ENCODE measurements at regions not wholly inside any gene's neighbourhood (a gene's known extent, or its start where the extent isn't known, plus 50 kb on each side); places are given as distances from the start of the nearest gene placed in this dataset.

GRCh38 chr4:110682311-110682710 is 59.4 kb upstream of the PITX2 start:
- Mint-ChIP-seq H3K9me3 (no peaks in the 10 kb centered on the region), H3K27ac (no peak overlapping the region), H3K4me3 (no peak overlapping the region), H3K27me3 (ENCODE audit: insufficient read depth) (peaks cover 2% of the 10 kb centered on the region; the same call in 1 of the 2 replicates), H3K4me1 (ENCODE audit: low read depth) (peaks cover 31% of the 10 kb centered on the region), H3K36me3 (ENCODE audit: low read depth) (no peaks in the 10 kb centered on the region)
- DNase-seq = no peak
- TF ChIP-seq, protein P1, sequence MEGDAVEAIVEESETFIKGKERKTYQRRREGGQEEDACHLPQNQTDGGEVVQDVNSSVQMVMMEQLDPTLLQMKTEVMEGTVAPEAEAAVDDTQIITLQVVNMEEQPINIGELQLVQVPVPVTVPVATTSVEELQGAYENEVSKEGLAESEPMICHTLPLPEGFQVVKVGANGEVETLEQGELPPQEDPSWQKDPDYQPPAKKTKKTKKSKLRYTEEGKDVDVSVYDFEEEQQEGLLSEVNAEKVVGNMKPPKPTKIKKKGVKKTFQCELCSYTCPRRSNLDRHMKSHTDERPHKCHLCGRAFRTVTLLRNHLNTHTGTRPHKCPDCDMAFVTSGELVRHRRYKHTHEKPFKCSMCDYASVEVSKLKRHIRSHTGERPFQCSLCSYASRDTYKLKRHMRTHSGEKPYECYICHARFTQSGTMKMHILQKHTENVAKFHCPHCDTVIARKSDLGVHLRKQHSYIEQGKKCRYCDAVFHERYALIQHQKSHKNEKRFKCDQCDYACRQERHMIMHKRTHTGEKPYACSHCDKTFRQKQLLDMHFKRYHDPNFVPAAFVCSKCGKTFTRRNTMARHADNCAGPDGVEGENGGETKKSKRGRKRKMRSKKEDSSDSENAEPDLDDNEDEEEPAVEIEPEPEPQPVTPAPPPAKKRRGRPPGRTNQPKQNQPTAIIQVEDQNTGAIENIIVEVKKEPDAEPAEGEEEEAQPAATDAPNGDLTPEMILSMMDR (IDR thresholded peaks at IDR 0.05) = no peak

- Mint-ChIP-seq H3K36me3 (ENCODE audit: low read depth) (no peaks in the 10 kb centered on the region), H3K4me3 (no peak overlapping the region), H3K27me3 (ENCODE audit: insufficient read depth) (no peaks in the 10 kb centered on the region; the same call in 1 of the 2 replicates), H3K4me1 (ENCODE audit: low read depth) (peaks cover 21% of the 10 kb centered on the region), H3K9me3 (no peaks in the 10 kb centered on the region), H3K27ac (no peak overlapping the region)
- TF ChIP-seq, protein P1 (IDR thresholded peaks at IDR 0.05) = no peak
- no peak for DNase-seq
These were observed 60.7 kb upstream of the PITX2 start for GRCh38 chr4:110683601-110684000.

GRCh38 chr4:110702326-110702725 is 79.4 kb upstream of the PITX2 start:
- Mint-ChIP-seq H3K27ac (no peak overlapping the region), H3K36me3 (ENCODE audit: low read depth) (no peaks in the 10 kb centered on the region), H3K9me3 (no peaks in the 10 kb centered on the region), H3K4me1 (ENCODE audit: low read depth) (no peaks in the 10 kb centered on the region), H3K4me3 (no peak overlapping the region), H3K27me3 (ENCODE audit: insufficient read depth) (peaks cover 5% of the 10 kb centered on the region; the same call in 1 of the 2 replicates)
- DNase-seq = no peak
- TF ChIP-seq, protein P1 (IDR thresholded peaks at IDR 0.05) = no peak

DNA sequence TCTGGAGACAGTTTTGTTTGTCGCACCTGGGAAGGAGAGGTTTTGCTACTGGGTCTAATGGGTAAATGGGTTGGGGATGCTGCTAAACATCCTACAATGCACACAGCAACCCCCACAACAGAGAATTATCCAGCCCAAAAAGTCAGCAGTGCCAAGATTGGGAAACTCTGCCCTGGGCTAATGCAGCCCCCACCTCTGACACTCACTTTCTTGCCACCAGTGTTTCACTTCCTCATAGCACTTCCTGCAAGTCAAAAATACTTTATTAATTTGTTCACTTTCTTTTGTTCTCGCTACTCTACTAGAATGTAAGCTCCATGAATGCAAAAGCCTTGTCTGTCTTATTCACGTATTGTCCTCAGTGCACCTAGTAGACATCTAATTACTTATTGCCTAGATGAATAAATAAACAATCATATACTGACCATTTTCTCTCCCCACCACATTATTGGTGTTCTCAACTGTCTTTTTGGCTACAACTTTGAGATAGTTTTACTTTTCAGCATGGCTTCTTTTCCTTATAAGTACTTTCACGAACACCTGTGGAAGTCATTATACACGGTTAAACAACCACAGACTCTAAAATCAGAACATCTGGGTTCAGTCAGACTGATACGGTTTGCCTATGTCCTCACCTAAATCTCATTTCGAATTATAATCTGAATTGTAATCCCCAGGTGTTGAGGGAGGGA is 82.0 kb upstream of the PITX2 start:
- H3K27ac Mint-ChIP-seq = no peak overlapping the region
- TF ChIP-seq, protein P1 (IDR thresholded peaks at IDR 0.05) = no peak
- no peak for DNase-seq
- no peaks in the 10 kb centered on the region for H3K36me3 Mint-ChIP-seq (ENCODE audit: low read depth)
- no peak overlapping the region for H3K4me3 Mint-ChIP-seq
- peaks cover 5% of the 10 kb centered on the region; the same call in 1 of the 2 replicates for H3K27me3 Mint-ChIP-seq (ENCODE audit: insufficient read depth)
- H3K9me3 Mint-ChIP-seq = no peaks in the 10 kb centered on the region
- no peaks in the 10 kb centered on the region for H3K4me1 Mint-ChIP-seq (ENCODE audit: low read depth)

DNA sequence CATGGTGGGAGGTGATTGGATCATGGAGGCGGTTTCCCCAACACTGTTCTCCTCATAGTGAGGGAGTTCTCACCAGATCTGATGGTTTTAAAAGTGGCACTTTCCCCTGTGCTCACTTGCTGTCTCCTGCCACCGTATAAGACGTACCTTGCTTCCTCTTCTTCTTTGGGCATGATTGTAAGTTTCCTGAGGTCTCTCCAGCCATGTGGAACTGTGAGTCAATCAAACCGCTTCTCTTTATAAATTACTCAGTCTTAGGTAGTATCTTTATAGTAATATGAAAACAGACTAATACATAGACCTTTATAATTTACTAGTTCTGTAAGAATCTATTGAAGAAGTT is 82.5 kb upstream of the PITX2 start:
- Mint-ChIP-seq H3K4me3 (no peak overlapping the region), H3K4me1 (ENCODE audit: low read depth) (no peaks in the 10 kb centered on the region), H3K27me3 (ENCODE audit: insufficient read depth) (peaks cover 5% of the 10 kb centered on the region; the same call in 1 of the 2 replicates)

More for the DNA sequence above, 82.5 kb upstream of the PITX2 start:
- Mint-ChIP-seq H3K36me3 (ENCODE audit: low read depth) (no peaks in the 10 kb centered on the region), H3K9me3 (no peaks in the 10 kb centered on the region), H3K27ac (no peak overlapping the region)
- TF ChIP-seq, protein P1 (IDR thresholded peaks at IDR 0.05) = no peak
- no peak for DNase-seq
